ENCODE measurements at regions not wholly inside any gene's neighbourhood (a gene's known extent, or its start where the extent isn't known, plus 50 kb on each side); places are given as distances from the start of the nearest gene placed in this dataset.

GRCh38 chr2:195495351-195495750 lies 161.7 kb upstream of the SLC39A10 start:
- no peak overlapping the region for H3K27ac Mint-ChIP-seq (ENCODE audit: unreplicated experiment)
- no peak for TF ChIP-seq CTCF (IDR thresholded peaks at IDR 0.05)
- H3K27me3 Mint-ChIP-seq (ENCODE audit: unreplicated experiment) = peaks cover 6% of the 10 kb centered on the region
- no peaks in the 10 kb centered on the region for H3K9me3 Mint-ChIP-seq (ENCODE audit: unreplicated experiment)
- H3K36me3 Mint-ChIP-seq (ENCODE audit: unreplicated experiment) = no peaks in the 10 kb centered on the region
- no peak overlapping the region for H3K4me3 Mint-ChIP-seq (ENCODE audit: unreplicated experiment)
- no peak for DNase-seq (ENCODE audit: extremely low spot score, unreplicated experiment)
- peaks cover 7% of the 10 kb centered on the region for H3K4me1 Mint-ChIP-seq (ENCODE audit: unreplicated experiment)

DNA sequence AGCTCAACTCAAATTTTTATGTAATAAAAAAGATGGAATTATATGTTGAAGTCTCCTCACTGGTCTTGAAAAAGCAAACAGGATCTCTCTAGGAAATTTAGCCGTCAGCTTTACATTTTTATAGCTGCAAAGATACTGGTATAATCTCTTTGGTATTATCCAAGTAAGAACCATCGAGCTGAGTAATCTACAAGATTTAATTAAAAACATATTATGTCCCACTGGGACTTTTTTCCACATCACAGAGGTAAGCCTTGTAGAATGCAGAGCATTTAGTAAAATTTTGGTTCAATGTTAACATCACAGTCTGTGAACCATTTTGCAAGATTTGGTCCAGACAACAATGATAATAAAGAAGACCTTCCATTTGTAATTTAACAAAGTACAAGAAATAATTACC lies 162.6 kb upstream of the SLC39A10 start:
- Mint-ChIP-seq H3K27me3 (ENCODE audit: unreplicated experiment) (peaks cover 6% of the 10 kb centered on the region), H3K4me3 (ENCODE audit: unreplicated experiment) (no peak overlapping the region), H3K27ac (ENCODE audit: unreplicated experiment) (no peak overlapping the region), H3K36me3 (ENCODE audit: unreplicated experiment) (no peaks in the 10 kb centered on the region), H3K4me1 (ENCODE audit: unreplicated experiment) (peaks cover 7% of the 10 kb centered on the region), H3K9me3 (ENCODE audit: unreplicated experiment) (no peaks in the 10 kb centered on the region)
- TF ChIP-seq CTCF (IDR thresholded peaks at IDR 0.05) = no peak
- DNase-seq (ENCODE audit: extremely low spot score, unreplicated experiment) = no peak

DNA sequence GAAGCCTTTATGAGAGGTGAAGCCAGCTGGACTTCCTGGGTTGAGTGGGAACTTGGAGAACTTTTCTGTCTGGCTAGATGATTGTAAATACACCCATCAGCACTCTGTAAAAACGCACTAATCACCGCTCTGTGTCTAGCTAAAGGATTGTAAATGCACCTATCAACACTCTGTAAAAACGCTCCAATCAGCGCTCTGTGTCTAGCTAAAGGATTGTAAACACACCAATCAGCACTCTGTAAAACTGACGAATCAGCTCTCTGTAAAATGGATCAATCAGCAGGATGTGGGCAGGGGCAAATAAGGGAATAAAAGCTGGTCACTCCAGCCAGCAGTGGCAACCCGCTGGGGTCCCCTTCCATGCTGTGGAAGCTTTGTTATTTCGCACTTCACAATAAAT lies 163.6 kb upstream of the SLC39A10 start:
- Mint-ChIP-seq H3K27ac (ENCODE audit: unreplicated experiment) (no peak overlapping the region), H3K9me3 (ENCODE audit: unreplicated experiment) (no peaks in the 10 kb centered on the region), H3K36me3 (ENCODE audit: unreplicated experiment) (no peaks in the 10 kb centered on the region), H3K4me1 (ENCODE audit: unreplicated experiment) (no peaks in the 10 kb centered on the region), H3K4me3 (ENCODE audit: unreplicated experiment) (no peak overlapping the region), H3K27me3 (ENCODE audit: unreplicated experiment) (peaks cover 6% of the 10 kb centered on the region)
- no peak for TF ChIP-seq CTCF (IDR thresholded peaks at IDR 0.05)
- DNase-seq (ENCODE audit: extremely low spot score, unreplicated experiment) = no peak

GRCh38 chr2:195490319-195490718 lies 166.7 kb upstream of the SLC39A10 start:
- no peak overlapping the region for H3K4me3 Mint-ChIP-seq (ENCODE audit: unreplicated experiment)
- no peak for DNase-seq (ENCODE audit: extremely low spot score, unreplicated experiment)
- H3K27me3 Mint-ChIP-seq (ENCODE audit: unreplicated experiment) = peaks cover 2% of the 10 kb centered on the region
- TF ChIP-seq CTCF (IDR thresholded peaks at IDR 0.05) = no peak
- H3K27ac Mint-ChIP-seq (ENCODE audit: unreplicated experiment) = no peak overlapping the region
- H3K4me1 Mint-ChIP-seq (ENCODE audit: unreplicated experiment) = peaks cover 16% of the 10 kb centered on the region
- H3K36me3 Mint-ChIP-seq (ENCODE audit: unreplicated experiment) = no peaks in the 10 kb centered on the region
- no peaks in the 10 kb centered on the region for H3K9me3 Mint-ChIP-seq (ENCODE audit: unreplicated experiment)

DNA sequence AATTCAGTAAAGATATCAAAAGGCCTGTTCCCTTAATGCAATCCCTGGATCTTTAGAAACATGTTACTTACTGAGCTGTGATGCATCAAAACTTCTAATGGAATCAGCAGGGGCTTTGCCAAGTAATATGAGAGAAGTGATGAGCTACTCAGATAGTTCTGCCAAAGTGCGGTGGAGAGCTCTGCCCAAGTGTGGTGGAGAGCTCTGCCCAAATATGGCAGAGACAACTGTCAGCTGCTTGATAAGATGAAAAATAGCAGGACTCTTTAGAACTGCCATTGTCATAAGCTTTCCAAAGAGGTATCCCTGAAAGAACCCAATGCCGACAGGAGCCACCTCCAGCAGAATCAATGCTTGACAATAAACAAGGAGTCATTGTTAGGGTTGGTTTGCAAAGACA lies 167.9 kb upstream of the SLC39A10 start:
- H3K4me3 Mint-ChIP-seq (ENCODE audit: unreplicated experiment) = no peak overlapping the region
- DNase-seq (ENCODE audit: extremely low spot score, unreplicated experiment) = no peak
- no peaks in the 10 kb centered on the region for H3K27me3 Mint-ChIP-seq (ENCODE audit: unreplicated experiment)
- TF ChIP-seq CTCF (IDR thresholded peaks at IDR 0.05) = no peak
- H3K36me3 Mint-ChIP-seq (ENCODE audit: unreplicated experiment) = no peaks in the 10 kb centered on the region
- no peak overlapping the region for H3K27ac Mint-ChIP-seq (ENCODE audit: unreplicated experiment)
- peaks cover 16% of the 10 kb centered on the region for H3K4me1 Mint-ChIP-seq (ENCODE audit: unreplicated experiment)
- H3K9me3 Mint-ChIP-seq (ENCODE audit: unreplicated experiment) = no peaks in the 10 kb centered on the region

Data from osteocyte (in vitro differentiated cells).